ENCODE measurements at regions not wholly inside any gene's neighbourhood (a gene's known extent, or its start where the extent isn't known, plus 50 kb on each side); places are given as distances from the start of the nearest gene placed in this dataset.

DNA sequence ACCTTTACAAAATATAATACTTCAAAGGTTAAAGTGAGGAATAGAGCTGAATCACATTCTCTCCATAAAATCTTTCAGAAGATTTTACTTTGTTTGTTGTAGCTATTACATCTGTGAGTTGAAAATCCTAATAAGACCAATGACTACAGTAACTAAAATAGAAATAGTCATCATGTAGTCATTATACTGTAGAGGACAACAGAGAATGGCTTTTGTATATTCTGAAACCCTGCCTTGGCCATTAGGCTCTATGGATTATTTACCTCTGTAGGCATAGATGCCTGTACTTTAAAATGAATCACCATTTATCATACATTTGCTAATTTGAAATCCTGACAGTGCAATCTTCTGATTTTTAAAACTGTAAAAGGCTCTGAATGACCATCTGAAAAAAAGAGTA lies 923.0 kb downstream of the REEP3 start:
- TF ChIP-seq, protein P1, sequence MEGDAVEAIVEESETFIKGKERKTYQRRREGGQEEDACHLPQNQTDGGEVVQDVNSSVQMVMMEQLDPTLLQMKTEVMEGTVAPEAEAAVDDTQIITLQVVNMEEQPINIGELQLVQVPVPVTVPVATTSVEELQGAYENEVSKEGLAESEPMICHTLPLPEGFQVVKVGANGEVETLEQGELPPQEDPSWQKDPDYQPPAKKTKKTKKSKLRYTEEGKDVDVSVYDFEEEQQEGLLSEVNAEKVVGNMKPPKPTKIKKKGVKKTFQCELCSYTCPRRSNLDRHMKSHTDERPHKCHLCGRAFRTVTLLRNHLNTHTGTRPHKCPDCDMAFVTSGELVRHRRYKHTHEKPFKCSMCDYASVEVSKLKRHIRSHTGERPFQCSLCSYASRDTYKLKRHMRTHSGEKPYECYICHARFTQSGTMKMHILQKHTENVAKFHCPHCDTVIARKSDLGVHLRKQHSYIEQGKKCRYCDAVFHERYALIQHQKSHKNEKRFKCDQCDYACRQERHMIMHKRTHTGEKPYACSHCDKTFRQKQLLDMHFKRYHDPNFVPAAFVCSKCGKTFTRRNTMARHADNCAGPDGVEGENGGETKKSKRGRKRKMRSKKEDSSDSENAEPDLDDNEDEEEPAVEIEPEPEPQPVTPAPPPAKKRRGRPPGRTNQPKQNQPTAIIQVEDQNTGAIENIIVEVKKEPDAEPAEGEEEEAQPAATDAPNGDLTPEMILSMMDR (IDR thresholded peaks at IDR 0.05; ENCODE audit: borderline replicate concordance, control extremely low read depth, extremely low read depth, insufficient read depth, missing control alignments) = no peak
- in situ Hi-C loops (cut with MboI; ENCODE audit: low sequenced_read_pairs, unreplicated experiment) = no loop called here

GRCh38 chr10:64444564-64444963 lies 923.4 kb downstream of the REEP3 start:
- in situ Hi-C loops (cut with MboI; ENCODE audit: low sequenced_read_pairs, unreplicated experiment) = no loop called here
- no peak for DNase-seq (ENCODE audit: low spot score)
- TF ChIP-seq, protein P1 (IDR thresholded peaks at IDR 0.05; ENCODE audit: borderline replicate concordance, control extremely low read depth, extremely low read depth, insufficient read depth, missing control alignments) = no peak

More for the DNA sequence above, 923.0 kb downstream of the REEP3 start:
- no peak for DNase-seq (ENCODE audit: low spot score)

GRCh38 chr10:64449603-64450002 lies 928.4 kb downstream of the REEP3 start:
- in situ Hi-C loops (cut with MboI; ENCODE audit: low sequenced_read_pairs, unreplicated experiment) = no loop called here
- TF ChIP-seq, protein P1 (IDR thresholded peaks at IDR 0.05; ENCODE audit: borderline replicate concordance, control extremely low read depth, extremely low read depth, insufficient read depth, missing control alignments) = no peak
- no peak for DNase-seq (ENCODE audit: low spot score)

DNA sequence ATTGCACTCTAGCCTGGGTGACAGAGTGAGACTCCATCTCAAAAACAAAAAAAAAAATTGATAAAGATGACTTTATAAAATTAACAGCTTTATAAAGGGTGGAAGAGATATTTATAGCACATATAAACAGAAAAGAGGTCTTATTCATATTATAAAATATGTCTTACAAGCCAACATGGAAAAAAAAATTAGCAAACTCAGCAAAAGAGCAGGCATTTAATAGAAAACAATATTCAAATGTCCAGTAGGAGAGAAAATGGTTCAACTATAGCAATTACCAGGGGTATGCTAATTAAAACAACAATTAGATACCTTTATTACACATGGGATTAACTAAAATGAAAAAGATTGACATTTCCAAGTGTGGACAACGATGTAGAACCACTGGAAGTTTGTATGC lies 929.1 kb downstream of the REEP3 start:
- in situ Hi-C loops (cut with MboI; ENCODE audit: low sequenced_read_pairs, unreplicated experiment) = no loop called here
- TF ChIP-seq, protein P1 (IDR thresholded peaks at IDR 0.05; ENCODE audit: borderline replicate concordance, control extremely low read depth, extremely low read depth, insufficient read depth, missing control alignments) = no peak
- no peak for DNase-seq (ENCODE audit: low spot score)

DNA sequence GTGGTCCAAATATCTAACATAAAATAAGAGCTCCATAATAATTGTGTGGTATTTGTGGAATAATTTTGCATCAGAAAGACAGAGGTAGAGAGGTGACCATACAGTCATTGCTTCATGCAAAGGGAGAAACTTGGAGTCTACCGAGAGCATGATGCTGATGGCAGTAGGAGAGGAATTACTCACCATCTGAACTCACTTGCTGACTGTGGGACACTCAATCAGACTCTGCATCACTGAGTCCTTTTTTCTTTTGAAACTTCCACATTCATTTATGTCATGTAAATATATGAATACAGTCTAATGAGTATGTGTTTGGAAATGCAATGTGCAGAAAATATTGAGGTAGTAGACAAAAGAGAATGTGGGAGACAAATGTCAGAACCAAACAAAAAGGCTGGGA lies 933.8 kb downstream of the REEP3 start:
- TF ChIP-seq, protein P1 (IDR thresholded peaks at IDR 0.05; ENCODE audit: borderline replicate concordance, control extremely low read depth, extremely low read depth, insufficient read depth, missing control alignments) = no peak
- no peak for DNase-seq (ENCODE audit: low spot score)
- in situ Hi-C loops (cut with MboI; ENCODE audit: low sequenced_read_pairs, unreplicated experiment) = no loop called here

- in situ Hi-C loops (cut with MboI; ENCODE audit: low sequenced_read_pairs, unreplicated experiment) = no loop called here
- TF ChIP-seq, protein P1 (IDR thresholded peaks at IDR 0.05; ENCODE audit: borderline replicate concordance, control extremely low read depth, extremely low read depth, insufficient read depth, missing control alignments) = no peak
- DNase-seq (ENCODE audit: low spot score) = no peak
Observed at GRCh38 chr10:64458306-64458705, 937.1 kb downstream of the REEP3 start.

GRCh38 chr10:64463406-64463805 lies 942.2 kb downstream of the REEP3 start:
- TF ChIP-seq, protein P1 (IDR thresholded peaks at IDR 0.05; ENCODE audit: borderline replicate concordance, control extremely low read depth, extremely low read depth, insufficient read depth, missing control alignments) = no peak
- in situ Hi-C loops (cut with MboI; ENCODE audit: low sequenced_read_pairs, unreplicated experiment) = no loop called here

More at GRCh38 chr10:64463406-64463805, 942.2 kb downstream of the REEP3 start:
- DNase-seq (ENCODE audit: low spot score) = no peak

Data from GM13976 (cell line).